ENCODE measurements at regions not wholly inside any gene's neighbourhood (a gene's known extent, or its start where the extent isn't known, plus 50 kb on each side); places are given as distances from the start of the nearest gene placed in this dataset.

GRCh38 chr2:120565929-120566328, 169.7 kb upstream of the GLI2 start:
- no peaks in the 10 kb centered on the region for H3K36me3 ChIP-seq (replicated peaks)
- TF ChIP-seq CTCF (IDR thresholded peaks at IDR 0.05; ENCODE audit: low read depth, low read length, missing control alignments) = no peak
- H3K27ac ChIP-seq = peak overlapping the region; percentile 70

GRCh38 chr2:120566331-120567035, 169.2 kb upstream of the GLI2 start:
- H3K27ac ChIP-seq = peak overlapping the region; percentile 70
- no peaks in the 10 kb centered on the region for H3K36me3 ChIP-seq (replicated peaks)
- DNase-seq = peak; percentile 98
- in situ Hi-C loops (cut with HindIII; ENCODE audit: low pct_ligation_motif_present, low sequenced_read_pairs) = no loop called here
- no peaks in the 10 kb centered on the region for H3K27me3 ChIP-seq (replicated peaks)
- no peak for TF ChIP-seq CTCF (IDR thresholded peaks at IDR 0.05; ENCODE audit: low read depth, low read length, missing control alignments)
- no peak overlapping the region for H3K4me3 ChIP-seq (ENCODE audit: low read depth, low read length)

More at GRCh38 chr2:120565929-120566328, 169.7 kb upstream of the GLI2 start:
- in situ Hi-C loops (cut with HindIII; ENCODE audit: low pct_ligation_motif_present, low sequenced_read_pairs) = no loop called here
- no peak for DNase-seq
- Histone ChIP-seq H3K27me3 (replicated peaks) (no peaks in the 10 kb centered on the region), H3K4me3 (ENCODE audit: low read depth, low read length) (no peak overlapping the region)

DNA sequence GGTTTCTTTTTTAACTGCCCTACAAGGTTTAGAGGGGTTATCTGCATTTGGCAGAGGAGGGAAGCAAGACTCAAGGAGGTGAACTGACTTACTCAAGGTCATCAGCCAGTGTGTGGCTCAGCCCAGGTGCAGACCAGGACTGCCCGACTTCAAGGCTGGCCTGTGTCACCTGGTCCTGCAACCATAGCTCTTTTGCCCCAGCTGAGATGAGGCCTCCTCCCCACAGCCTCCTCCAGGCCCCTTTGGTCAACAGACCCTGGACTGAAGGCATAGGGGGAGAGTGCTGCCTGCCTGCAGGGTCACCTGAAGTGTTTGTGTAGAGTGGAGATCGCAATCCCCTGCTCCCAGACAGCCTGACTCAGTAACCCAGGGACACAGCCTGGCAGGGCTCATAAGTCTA, 168.5 kb upstream of the GLI2 start:
- in situ Hi-C loops (cut with HindIII; ENCODE audit: low pct_ligation_motif_present, low sequenced_read_pairs) = no loop called here
- Histone ChIP-seq H3K36me3 (replicated peaks) (no peaks in the 10 kb centered on the region), H3K4me3 (ENCODE audit: low read depth, low read length) (no peak overlapping the region), H3K27me3 (replicated peaks) (no peaks in the 10 kb centered on the region), H3K27ac (peak overlapping the region; percentile 70)
- DNase-seq = no peak
- TF ChIP-seq CTCF (IDR thresholded peaks at IDR 0.05; ENCODE audit: low read depth, low read length, missing control alignments) = no peak

DNA sequence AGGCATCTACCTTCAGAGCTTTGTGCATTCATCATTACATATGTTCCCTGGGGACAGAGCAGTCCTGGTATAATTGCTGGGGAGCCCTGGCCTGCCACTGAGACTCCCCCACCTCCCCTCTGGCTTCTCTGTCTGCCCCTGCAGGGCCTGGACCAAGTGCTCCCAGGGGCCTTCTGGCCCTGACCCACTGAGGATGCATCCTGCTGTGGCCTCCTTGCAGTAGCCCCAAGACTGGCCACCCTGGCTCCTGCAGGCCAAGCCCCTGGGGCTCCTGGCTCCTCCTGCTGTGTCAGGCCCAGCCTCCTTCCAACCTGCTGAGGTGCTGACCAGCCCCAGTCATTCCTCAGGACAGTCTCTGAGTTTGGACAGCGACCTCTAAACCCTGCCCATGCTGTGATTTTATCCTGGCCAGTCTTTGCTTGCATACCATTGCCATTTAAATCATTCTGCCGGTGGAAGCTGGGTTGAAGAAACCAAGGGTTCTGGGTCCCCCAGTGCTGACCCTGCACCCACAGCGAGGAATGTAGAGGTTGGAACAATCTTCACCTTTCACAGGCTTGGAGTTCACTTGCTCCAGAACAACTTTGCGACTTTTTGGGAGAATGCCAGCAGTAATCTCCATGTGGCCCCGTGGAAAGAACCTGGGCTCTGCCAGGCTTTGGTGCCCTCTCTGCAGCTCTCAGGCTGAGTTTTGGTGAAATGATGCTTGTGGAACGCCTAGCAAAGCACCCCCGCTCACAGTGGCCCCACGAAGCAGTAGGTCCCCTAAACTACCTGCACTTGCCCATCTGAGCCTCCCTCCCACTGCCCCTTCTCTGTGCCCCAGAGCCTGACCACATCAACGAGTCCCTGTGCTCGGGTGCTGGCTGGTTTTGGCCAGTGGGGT, 167.3 kb upstream of the GLI2 start:
- Histone ChIP-seq H3K36me3 (replicated peaks) (no peaks in the 10 kb centered on the region), H3K4me3 (ENCODE audit: low read depth, low read length) (no peak overlapping the region), H3K27ac (no peak overlapping the region), H3K27me3 (replicated peaks) (no peaks in the 10 kb centered on the region)
- no peak for TF ChIP-seq CTCF (IDR thresholded peaks at IDR 0.05; ENCODE audit: low read depth, low read length, missing control alignments)
- DNase-seq = no peak
- in situ Hi-C loops (cut with HindIII; ENCODE audit: low pct_ligation_motif_present, low sequenced_read_pairs) = no loop called here

DNA sequence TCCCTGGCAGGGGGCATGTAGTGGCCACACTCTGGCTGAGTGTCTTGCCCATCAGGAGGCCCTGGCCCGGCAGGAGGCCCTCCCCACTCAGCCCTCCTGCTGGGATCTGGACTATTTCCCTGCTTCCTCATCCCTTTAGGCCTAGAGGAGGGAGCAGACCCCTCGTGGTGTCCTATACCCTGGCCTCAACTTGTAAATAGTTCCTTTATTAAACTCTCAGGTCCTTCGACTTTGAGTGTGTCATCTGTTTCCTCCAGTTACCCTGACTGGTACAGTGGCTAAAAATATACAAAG, 166.7 kb upstream of the GLI2 start:
- no peak overlapping the region for H3K4me3 ChIP-seq (ENCODE audit: low read depth, low read length)
- H3K27me3 ChIP-seq (replicated peaks) = no peaks in the 10 kb centered on the region
- no peak overlapping the region for H3K27ac ChIP-seq
- in situ Hi-C loops (cut with HindIII; ENCODE audit: low pct_ligation_motif_present, low sequenced_read_pairs) = no loop called here
- TF ChIP-seq CTCF (IDR thresholded peaks at IDR 0.05; ENCODE audit: low read depth, low read length, missing control alignments) = no peak
- no peak for DNase-seq
- H3K36me3 ChIP-seq (replicated peaks) = no peaks in the 10 kb centered on the region
